ENCODE measurements at regions not wholly inside any gene's neighbourhood (a gene's known extent, or its start where the extent isn't known, plus 50 kb on each side); places are given as distances from the start of the nearest gene placed in this dataset.

DNA sequence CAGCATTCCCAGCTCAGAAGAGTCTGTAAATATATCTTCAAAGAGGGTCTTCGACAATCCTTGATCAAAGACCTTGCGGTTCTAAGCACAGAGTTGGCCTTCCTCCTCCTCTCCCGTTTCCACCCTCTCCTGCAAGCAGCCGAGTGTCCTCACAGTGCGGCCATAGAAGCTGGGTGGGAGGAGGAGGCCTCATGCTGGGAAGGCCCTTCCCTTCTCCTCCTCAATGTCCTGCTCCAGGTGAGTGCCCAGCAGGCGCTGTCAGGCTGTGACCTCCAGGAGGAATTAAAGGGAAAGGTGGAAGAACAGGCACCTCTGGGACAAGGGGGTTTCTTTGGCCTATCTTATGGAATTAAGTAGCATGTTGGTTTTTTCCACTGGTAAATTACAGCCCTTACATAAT is 674.2 kb upstream of the ARGLU1 start:
- Histone ChIP-seq H3K4me3 (replicated peaks in 1 of 3; ENCODE audit: insufficient read depth in 1 of 3, low read depth in 1 of 3, low read length in 3 of 3) (no peak overlapping the region), H3K9me1 (replicated peaks; ENCODE audit: control insufficient read depth, extremely low read depth, insufficient read depth, low read length) (no peaks in the 10 kb centered on the region), H3K27ac (ENCODE audit: insufficient read depth, low read depth, low read length) (no peak overlapping the region), H3K9me3 (replicated peaks; ENCODE audit: control insufficient read depth, insufficient read depth, low read length) (no peaks in the 10 kb centered on the region), H3K4me1 (ENCODE audit: control insufficient read depth, extremely low read depth, insufficient read depth, low read length) (no peaks in the 10 kb centered on the region), H2AFZ (ENCODE audit: low read depth, low read length) (no peak overlapping the region), H3K27me3 (ENCODE audit: control insufficient read depth in 2 of 2, insufficient read depth in 2 of 2, low read length in 2 of 2) (no peaks in the 10 kb centered on the region), H3K9ac (replicated peaks; ENCODE audit: extremely low read depth, insufficient read depth, low read length) (no peak overlapping the region), H3K4me2 (ENCODE audit: insufficient read depth, low read length) (no peak overlapping the region), H3K36me3 (ENCODE audit: control insufficient read depth in 2 of 2, extremely low read depth in 1 of 2, insufficient read depth in 2 of 2, low read length in 2 of 2) (no peaks in the 10 kb centered on the region), H4K20me1 (replicated peaks; ENCODE audit: control insufficient read depth, extremely low read depth, insufficient read depth, low read length) (no peaks in the 10 kb centered on the region), H3K79me2 (ENCODE audit: control insufficient read depth, insufficient read depth, low read length) (no peaks in the 10 kb centered on the region)
- ChIA-PET POLR2A (no interaction called here), CTCF (no interaction called here)
- BruUV-seq (replicated peaks) = no TSS peak
- DNase-seq (ENCODE audit: low read depth, low spot score) (no peak), FAIRE-seq (no peak)
- dilution Hi-C loops (cut with MboI; ENCODE audit: extremely low pct_ligation_motif_present, low sequenced_read_pairs) = no loop called here
- TF ChIP-seq POLR2A (IDR thresholded peaks at IDR 0.05; ENCODE audit: low read depth, low read length) = no peak
- no peak for TF ChIP-seq GATA2 (IDR thresholded peaks at IDR 0.05; ENCODE audit: insufficient read depth, insufficient read length, low read depth, low read length)
- no peak for TF ChIP-seq JUN (IDR thresholded peaks at IDR 0.05; ENCODE audit: borderline replicate concordance, insufficient read depth, insufficient read length, low read depth)
- no peak for TF ChIP-seq MYC (IDR thresholded peaks at IDR 0.05; ENCODE audit: low read depth, low read length)
- TF ChIP-seq, protein P1, sequence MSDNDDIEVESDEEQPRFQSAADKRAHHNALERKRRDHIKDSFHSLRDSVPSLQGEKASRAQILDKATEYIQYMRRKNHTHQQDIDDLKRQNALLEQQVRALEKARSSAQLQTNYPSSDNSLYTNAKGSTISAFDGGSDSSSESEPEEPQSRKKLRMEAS (IDR thresholded peaks at IDR 0.05; ENCODE audit: insufficient read depth, insufficient read length) = no peak
- TF ChIP-seq POLR2AphosphoS5 (IDR thresholded peaks at IDR 0.05; ENCODE audit: insufficient read depth, low read depth, low read length) = no peak
- no peak for TF ChIP-seq EZH2 (IDR thresholded peaks at IDR 0.05; ENCODE audit: borderline replicate concordance, low read depth, low read length, severe bottlenecking)
- no peak for TF ChIP-seq FOS (IDR thresholded peaks at IDR 0.05; ENCODE audit: borderline replicate concordance, insufficient read depth, low read length)
- no peak for TF ChIP-seq CTCF (IDR thresholded peaks at IDR 0.05; ENCODE audit: extremely low read depth in 1 of 2, insufficient read depth in 1 of 2, low read depth in 1 of 2, low read length in 2 of 2)
- intact Hi-C loops (cut with micrococcal nuclease) = no loop called here
